Esophagus muscularis mucosa (tissue), 4 donors: ENCODE measurements at regions not wholly inside any gene's neighbourhood (a gene's known extent, or its start where the extent isn't known, plus 50 kb on each side); places are given as distances from the start of the nearest gene placed in this dataset.

ENCODE experiments used
- EP300 ChIP-seq: sonication (generic); formaldehyde crosslinking; IDR thresholded peaks from one replicate; pipeline ENCODE4 v1.6.1; 2017; ENCODE audit warnings: antibody characterized with exemption
- POLR2A ChIP-seq: fragments of 450-650 bp; IDR thresholded peaks from one replicate; pipeline ENCODE4 v1.6.1; 2017; ENCODE audit warnings: antibody characterized with exemption, moderate library complexity, mild to moderate bottlenecking, low read depth
- POLR2AphosphoS5 ChIP-seq, 2 donors: sonication (generic); formaldehyde crosslinking; IDR thresholded peaks; one replicate each; pipeline ENCODE4 v1.6.1; 2017; ENCODE audit warnings: antibody characterized with exemption in 2 of 2
- TF ChIP-seq, protein P1 (sequence below), 3 experiments: fragments of 200-600 bp in 2 of 3; fragments of 450-650 bp in 1 of 3; sonication (generic) in 2 of 3; IDR thresholded peaks; one replicate each; pipeline ENCODE4 v1.5.1; 2017 to 2019; ENCODE audit warnings: antibody characterized with exemption in 3 of 3, mild to moderate bottlenecking in 2 of 3, moderate library complexity in 1 of 3

DNA sequence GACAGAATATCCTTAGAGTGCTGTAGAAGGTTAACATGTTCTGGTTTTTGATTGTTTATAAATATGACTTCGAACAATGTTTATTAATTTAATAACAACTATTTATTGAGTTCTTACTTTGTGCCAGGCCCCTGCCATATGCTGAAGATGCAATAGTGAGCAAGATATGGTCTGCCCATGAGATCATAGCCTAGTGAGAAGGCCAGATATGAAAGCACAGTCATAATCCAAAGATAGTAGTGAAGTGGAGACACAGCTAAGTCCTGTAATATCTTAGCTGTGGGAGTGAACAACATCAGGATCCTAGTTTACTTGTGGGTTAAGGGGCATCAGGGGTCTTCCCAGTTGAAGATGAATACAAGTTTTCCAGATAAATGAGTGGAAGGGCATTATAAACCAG lies 189.4 kb upstream of the FBXO33 start:
- TF ChIP-seq POLR2A (no peak), POLR2AphosphoS5 (IDR thresholded peaks at IDR 0.05) (no peak), EP300 (no peak)
- TF ChIP-seq, protein P1, sequence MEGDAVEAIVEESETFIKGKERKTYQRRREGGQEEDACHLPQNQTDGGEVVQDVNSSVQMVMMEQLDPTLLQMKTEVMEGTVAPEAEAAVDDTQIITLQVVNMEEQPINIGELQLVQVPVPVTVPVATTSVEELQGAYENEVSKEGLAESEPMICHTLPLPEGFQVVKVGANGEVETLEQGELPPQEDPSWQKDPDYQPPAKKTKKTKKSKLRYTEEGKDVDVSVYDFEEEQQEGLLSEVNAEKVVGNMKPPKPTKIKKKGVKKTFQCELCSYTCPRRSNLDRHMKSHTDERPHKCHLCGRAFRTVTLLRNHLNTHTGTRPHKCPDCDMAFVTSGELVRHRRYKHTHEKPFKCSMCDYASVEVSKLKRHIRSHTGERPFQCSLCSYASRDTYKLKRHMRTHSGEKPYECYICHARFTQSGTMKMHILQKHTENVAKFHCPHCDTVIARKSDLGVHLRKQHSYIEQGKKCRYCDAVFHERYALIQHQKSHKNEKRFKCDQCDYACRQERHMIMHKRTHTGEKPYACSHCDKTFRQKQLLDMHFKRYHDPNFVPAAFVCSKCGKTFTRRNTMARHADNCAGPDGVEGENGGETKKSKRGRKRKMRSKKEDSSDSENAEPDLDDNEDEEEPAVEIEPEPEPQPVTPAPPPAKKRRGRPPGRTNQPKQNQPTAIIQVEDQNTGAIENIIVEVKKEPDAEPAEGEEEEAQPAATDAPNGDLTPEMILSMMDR (IDR thresholded peaks at IDR 0.05) = no peak
